ENCODE measurements at regions not wholly inside any gene's neighbourhood (a gene's known extent, or its start where the extent isn't known, plus 50 kb on each side); places are given as distances from the start of the nearest gene placed in this dataset.
A peak's percentile ranks its signal among the peaks of the same experiment; 100 is the strongest.

DNA sequence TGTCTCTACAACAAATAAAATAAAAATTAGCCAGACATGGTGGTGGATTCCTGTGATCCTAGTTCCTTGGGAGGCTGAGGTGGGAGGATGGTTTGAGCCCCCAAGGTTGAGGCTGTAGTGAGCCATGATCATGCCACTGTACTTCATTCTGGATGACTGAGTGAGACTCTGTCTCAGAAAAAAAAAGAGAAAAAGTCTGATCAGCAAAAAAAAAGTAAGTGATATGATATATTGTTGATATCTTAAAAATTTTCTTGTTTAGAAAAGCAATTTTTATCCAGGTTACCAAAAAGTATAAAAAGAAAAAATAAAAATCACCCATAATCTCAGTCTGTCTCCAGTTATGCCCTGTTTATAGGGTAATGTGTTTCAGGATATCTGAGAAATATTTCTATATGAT lies 251.4 kb downstream of the OTOL1 start:
- no TSS peak for BruUV-seq (replicated peaks)
- H3K36me3 ChIP-seq (replicated peaks in 1 of 2; ENCODE audit: control insufficient read depth in 1 of 2, insufficient read depth in 2 of 2, low read length in 2 of 2) = no peaks in the 10 kb centered on the region
- ATAC-seq = no peak
- ChIA-PET POLR2A (no interaction called here), CTCF (ENCODE audit: low intra/inter-chr PET ratio, low total read pairs) (no interaction called here)
- H4K20me1 ChIP-seq (ENCODE audit: insufficient read depth, low read length) = no peaks in the 10 kb centered on the region
- no peak overlapping the region for H3K4me2 ChIP-seq (ENCODE audit: low read depth, low read length)
- intact Hi-C loops (cut with micrococcal nuclease; ENCODE audit: unreplicated experiment) = no loop called here
- H3K4me3 ChIP-seq (replicated peaks in 1 of 3; ENCODE audit: insufficient read depth in 1 of 3, low read depth in 2 of 3, low read length in 3 of 3) = no peak overlapping the region
- TF ChIP-seq EED (CRISPR knock-in tag; IDR thresholded peaks at IDR 0.05) (no peak), MAFF (IDR thresholded peaks at IDR 0.05; ENCODE audit: low read depth, low read length) (0 out of 2 replicates have a peak, but pooled peaks have one; percentile 36), MAFK (conservative IDR thresholded peaks at IDR 0.05 in 1 of 2, IDR thresholded peaks at IDR 0.05 in 1 of 2; ENCODE audit: low read length in 2 of 2) (peak in 1 of 2 experiments; percentile 63; a peak in 2 of 4 replicates)
- H3K4me1 ChIP-seq (ENCODE audit: insufficient read depth, low read length) = no peaks in the 10 kb centered on the region
- H3K9me3 ChIP-seq (ENCODE audit: low read length) = no peaks in the 10 kb centered on the region
- no peak for FAIRE-seq
- no peaks in the 10 kb centered on the region for H3K79me2 ChIP-seq (ENCODE audit: insufficient read depth, low read length)
- no peak overlapping the region for H3K9ac ChIP-seq (ENCODE audit: insufficient read depth, low read depth, low read length)
- H3K27ac ChIP-seq (ENCODE audit: extremely low read length, insufficient read depth, low read length) = no peak overlapping the region
- in situ Hi-C loops (cut with HindIII; ENCODE audit: extremely low pct_ligation_motif_present, low pct_unique_long_range_greater_than_20kb) = no loop called here
- H2AFZ ChIP-seq (ENCODE audit: low read length) = no peak overlapping the region
- no peaks in the 10 kb centered on the region for H3K27me3 ChIP-seq (ENCODE audit: control insufficient read depth in 1 of 2, insufficient read depth in 2 of 2, low read length in 2 of 2)
- DNase-seq (ENCODE audit: low spot score) = no peak

DNA sequence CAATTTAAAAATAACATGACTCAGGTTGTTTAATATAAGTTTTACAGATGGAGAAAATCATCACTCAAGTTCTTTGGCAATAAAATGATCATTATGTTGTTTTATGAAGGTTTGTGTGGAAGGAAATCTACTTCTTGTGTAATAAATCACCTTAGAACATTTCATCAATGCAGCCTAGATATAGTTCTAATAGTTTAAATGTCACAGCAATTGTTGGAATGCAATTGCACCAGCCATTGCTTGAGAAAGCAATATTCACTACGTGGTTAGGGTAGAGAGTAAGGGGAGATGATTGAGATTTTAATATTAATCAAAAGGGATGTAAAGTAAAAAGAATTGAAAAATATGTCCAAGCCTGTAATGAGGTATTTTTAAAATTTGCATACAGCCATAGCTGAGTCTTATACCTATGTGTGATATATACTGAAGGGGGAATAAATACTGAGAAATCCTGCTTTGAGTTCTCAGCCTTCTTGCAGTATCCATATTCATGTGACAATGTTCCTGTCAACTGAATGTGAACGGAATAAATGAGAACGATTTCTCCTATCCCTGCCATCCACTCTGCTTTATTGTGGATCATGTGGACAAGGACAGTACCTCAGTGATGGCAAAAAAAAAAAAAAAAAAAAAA lies 257.9 kb downstream of the OTOL1 start:
- no peak for FAIRE-seq
- no peak overlapping the region for H3K27ac ChIP-seq (ENCODE audit: extremely low read length, insufficient read depth, low read length)
- no peaks in the 10 kb centered on the region for H3K27me3 ChIP-seq (ENCODE audit: control insufficient read depth in 1 of 2, insufficient read depth in 2 of 2, low read length in 2 of 2)
- no TSS peak for BruUV-seq (replicated peaks)
- ATAC-seq = no peak
- ChIA-PET POLR2A (no interaction called here), CTCF (ENCODE audit: low intra/inter-chr PET ratio, low total read pairs) (no interaction called here)
- H3K4me1 ChIP-seq (ENCODE audit: insufficient read depth, low read length) = no peaks in the 10 kb centered on the region
- intact Hi-C loops (cut with micrococcal nuclease; ENCODE audit: unreplicated experiment) (no loop called here), in situ Hi-C loops (cut with HindIII; ENCODE audit: extremely low pct_ligation_motif_present, low pct_unique_long_range_greater_than_20kb) (no loop called here)
- no peak overlapping the region for H3K4me2 ChIP-seq (ENCODE audit: low read depth, low read length)
- no peaks in the 10 kb centered on the region for H3K79me2 ChIP-seq (ENCODE audit: insufficient read depth, low read length)
- no peak overlapping the region for H3K9ac ChIP-seq (ENCODE audit: insufficient read depth, low read depth, low read length)
- no peak overlapping the region for H2AFZ ChIP-seq (ENCODE audit: low read length)
- no peaks in the 10 kb centered on the region for H3K36me3 ChIP-seq (replicated peaks in 1 of 2; ENCODE audit: control insufficient read depth in 1 of 2, insufficient read depth in 2 of 2, low read length in 2 of 2)
- H3K9me3 ChIP-seq (ENCODE audit: low read length) = no peaks in the 10 kb centered on the region
- WGBS (ENCODE audit: low lambda C conversion rate) = 2% methylated on average over 3 of the region's 3 CpGs
- DNase-seq (ENCODE audit: low spot score) = no peak
- no peak overlapping the region for H3K4me3 ChIP-seq (replicated peaks in 1 of 3; ENCODE audit: insufficient read depth in 1 of 3, low read depth in 2 of 3, low read length in 3 of 3)
- TF ChIP-seq BRCA1 (CRISPR knock-in tag; IDR thresholded peaks at IDR 0.05) (no peak), RELA (CRISPR knock-in tag; IDR thresholded peaks at IDR 0.05) (no peak), RFX3 (CRISPR knock-in tag; IDR thresholded peaks at IDR 0.05) (no peak), ZNF713 (CRISPR knock-in tag; IDR thresholded peaks at IDR 0.05) (no peak), MEIS1 (CRISPR knock-in tag; IDR thresholded peaks at IDR 0.05; ENCODE audit: borderline replicate concordance) (no peak), ZNF484 (CRISPR knock-in tag; IDR thresholded peaks at IDR 0.05; ENCODE audit: borderline replicate concordance, low read depth) (no peak), PAX8 (CRISPR knock-in tag; IDR thresholded peaks at IDR 0.05; ENCODE audit: borderline replicate concordance) (no peak)
- TF ChIP-seq, protein P1, sequence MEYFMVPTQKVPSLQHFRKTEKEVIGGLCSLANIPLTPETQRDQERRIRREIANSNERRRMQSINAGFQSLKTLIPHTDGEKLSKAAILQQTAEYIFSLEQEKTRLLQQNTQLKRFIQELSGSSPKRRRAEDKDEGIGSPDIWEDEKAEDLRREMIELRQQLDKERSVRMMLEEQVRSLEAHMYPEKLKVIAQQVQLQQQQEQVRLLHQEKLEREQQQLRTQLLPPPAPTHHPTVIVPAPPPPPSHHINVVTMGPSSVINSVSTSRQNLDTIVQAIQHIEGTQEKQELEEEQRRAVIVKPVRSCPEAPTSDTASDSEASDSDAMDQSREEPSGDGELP (IDR thresholded peaks at IDR 0.05; ENCODE audit: borderline replicate concordance, low read depth) = no peak
- no peaks in the 10 kb centered on the region for H4K20me1 ChIP-seq (ENCODE audit: insufficient read depth, low read length)

Data from HepG2 (cell line).